Keratinocyte (primary cell): ENCODE measurements at regions not wholly inside any gene's neighbourhood (a gene's known extent, or its start where the extent isn't known, plus 50 kb on each side); places are given as distances from the start of the nearest gene placed in this dataset.

Source experiments
- EZH2 ChIP-seq: IDR thresholded peaks from one replicate; pipeline ENCODE4 v1.6.1; 2012; ENCODE audit warnings: inconsistent platforms, mild to moderate bottlenecking, low read length, moderate library complexity
- TF ChIP-seq, protein P1 (sequence below), 3 experiments: IDR thresholded peaks in 1 of 3; conservative IDR thresholded peaks in 1 of 3; optimal IDR thresholded peaks in 1 of 3; 2 replicates in 2 of 3; 3 replicates in 1 of 3; pipeline versions ENCODE3 to v1.5.1; 2011; ENCODE audit warnings: low read length in 3 of 3, mild to moderate bottlenecking in 3 of 3, moderate library complexity in 2 of 3, control low read depth in 1 of 3, inconsistent platforms in 1 of 3; ENCODE audit not compliant: insufficient read depth in 2 of 3; ENCODE audit errors: extremely low read depth in 1 of 3

DNA sequence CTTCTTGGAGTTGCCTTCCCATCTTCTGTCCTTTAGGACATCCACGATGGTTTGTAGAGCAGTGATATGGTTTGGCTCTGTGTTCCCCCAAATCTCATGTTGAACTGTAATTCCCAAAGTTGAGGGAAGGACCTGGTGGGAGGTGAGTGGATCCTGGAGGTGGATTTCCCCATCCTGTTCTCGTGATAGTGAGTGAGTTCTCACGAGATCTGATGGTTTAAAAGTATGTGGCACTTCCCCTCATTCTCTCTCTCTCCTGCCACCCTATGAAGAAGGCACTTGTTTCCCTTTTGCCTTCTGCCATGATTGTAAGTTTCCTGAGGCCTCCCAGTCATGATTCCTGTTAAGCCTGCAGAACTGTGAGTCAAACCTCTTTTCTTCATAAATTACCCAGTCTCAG is 99.2 kb downstream of the BRMS1L start:
- no peak for TF ChIP-seq EZH2
- TF ChIP-seq, protein P1, sequence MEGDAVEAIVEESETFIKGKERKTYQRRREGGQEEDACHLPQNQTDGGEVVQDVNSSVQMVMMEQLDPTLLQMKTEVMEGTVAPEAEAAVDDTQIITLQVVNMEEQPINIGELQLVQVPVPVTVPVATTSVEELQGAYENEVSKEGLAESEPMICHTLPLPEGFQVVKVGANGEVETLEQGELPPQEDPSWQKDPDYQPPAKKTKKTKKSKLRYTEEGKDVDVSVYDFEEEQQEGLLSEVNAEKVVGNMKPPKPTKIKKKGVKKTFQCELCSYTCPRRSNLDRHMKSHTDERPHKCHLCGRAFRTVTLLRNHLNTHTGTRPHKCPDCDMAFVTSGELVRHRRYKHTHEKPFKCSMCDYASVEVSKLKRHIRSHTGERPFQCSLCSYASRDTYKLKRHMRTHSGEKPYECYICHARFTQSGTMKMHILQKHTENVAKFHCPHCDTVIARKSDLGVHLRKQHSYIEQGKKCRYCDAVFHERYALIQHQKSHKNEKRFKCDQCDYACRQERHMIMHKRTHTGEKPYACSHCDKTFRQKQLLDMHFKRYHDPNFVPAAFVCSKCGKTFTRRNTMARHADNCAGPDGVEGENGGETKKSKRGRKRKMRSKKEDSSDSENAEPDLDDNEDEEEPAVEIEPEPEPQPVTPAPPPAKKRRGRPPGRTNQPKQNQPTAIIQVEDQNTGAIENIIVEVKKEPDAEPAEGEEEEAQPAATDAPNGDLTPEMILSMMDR (optimal IDR thresholded peaks at IDR 0.05 in 1 of 3, IDR thresholded peaks at IDR 0.05 in 1 of 3, conservative IDR thresholded peaks at IDR 0.05 in 1 of 3; ENCODE audit: extremely low read depth in 1 of 3, insufficient read depth in 2 of 3, low read length in 3 of 3): no peak
